Panc1 (cell line): ENCODE measurements at regions not wholly inside any gene's neighbourhood (a gene's known extent, or its start where the extent isn't known, plus 50 kb on each side); places are given as distances from the start of the nearest gene placed in this dataset.

Experiments used
- ATAC-seq: fragments of 200-7000 bp; cut with Tn5 transposase; 2 replicates; pipeline ENCODE4 v1.9.1; 2020; ENCODE audit warnings: mild to moderate bottlenecking, moderate library complexity
- BruUV-seq: library from RNA; stranded (reverse); fragments of 400-500 nt; replicated peaks from 2 replicates; lab custom pipeline; 2021; lab: Mats Ljungman, UMichigan
- CTCF ChIA-PET: fragments of 300-600 bp; sonication (Branson Sonifier 250); formaldehyde crosslinking; loops from one replicate; lab custom pipeline; 2022; ENCODE audit warnings: antibody characterized with exemption; lab: Charles Lee
- POLR2A ChIA-PET: fragments of 300-600 bp; sonication (Branson Sonifier 250); formaldehyde crosslinking; loops from one replicate; lab custom pipeline; 2022; ENCODE audit warnings: antibody characterized with exemption; lab: Charles Lee
- DNase-seq: peaks from one replicate; pipeline ENCODE4 v3.0.0-alpha.2; 2010; ENCODE audit warnings: low read depth, low spot score
- H3K27ac ChIP-seq: 2 replicates; pipeline ENCODE4 v1.5.1; 2011; ENCODE audit warnings: mild to moderate bottlenecking, low read length, inconsistent platforms
- H3K27me3 ChIP-seq: fragments of 200-500 bp; sonication (Bioruptor generic); 2 replicates; pipeline ENCODE4 v1.6.0; 2014; ENCODE audit warnings: low read length, inconsistent platforms; ENCODE audit not compliant: control insufficient read depth, insufficient read depth
- H3K36me3 ChIP-seq: fragments of 200-500 bp; sonication (Bioruptor generic); 2 replicates; pipeline ENCODE4 v1.5.1; 2014; ENCODE audit warnings: inconsistent platforms, mild to moderate bottlenecking, low read length, moderate library complexity; ENCODE audit not compliant: control insufficient read depth, insufficient read depth
- H3K4me1 ChIP-seq: 2 replicates; pipeline ENCODE4 v1.5.1; 2011; ENCODE audit warnings: inconsistent platforms, mild to moderate bottlenecking, low read length, moderate library complexity; ENCODE audit not compliant: control insufficient read depth, insufficient read depth
- H3K4me3 ChIP-seq, 2 experiments: 2 replicates each; pipeline ENCODE4 v1.5.1; 2011 to 2012; ENCODE audit warnings: low read depth in 2 of 2, low read length in 2 of 2, mild to moderate bottlenecking in 2 of 2, inconsistent platforms in 1 of 2, moderate library complexity in 1 of 2
- H3K9me3 ChIP-seq: fragments of 200-500 bp; sonication (Bioruptor generic); 2 replicates; pipeline ENCODE4 v1.5.1; 2014; ENCODE audit warnings: low read depth, mild to moderate bottlenecking, inconsistent platforms, low read length, moderate library complexity; ENCODE audit not compliant: control insufficient read depth, insufficient read depth
- POLR2AphosphoS5 ChIP-seq: IDR thresholded peaks from 2 replicates; pipeline ENCODE4 v1.6.1; 2012; ENCODE audit warnings: mild to moderate bottlenecking, low read depth, low read length, moderate library complexity
- SIN3A ChIP-seq: IDR thresholded peaks from 2 replicates; pipeline ENCODE4 v1.6.1; 2012; ENCODE audit warnings: low read depth, mild to moderate bottlenecking, low read length, moderate library complexity, borderline replicate concordance; ENCODE audit not compliant: insufficient read depth
- TCF7L2 ChIP-seq: IDR thresholded peaks from 2 replicates; pipeline ENCODE4 v1.6.1; 2011; ENCODE audit warnings: mild to moderate bottlenecking, low read depth, low read length, inconsistent platforms
- in situ Hi-C: cut with HindIII; loops from 2 replicates; pipeline ENCODE4 v1.10.0; 2016; ENCODE audit warnings: low sequenced_read_pairs, low pct_unique_long_range_greater_than_20kb
- intact Hi-C: fragments of 100-400 bp; cut with micrococcal nuclease; formaldehyde crosslinking; loops from one replicate; pipeline ENCODE4 v1.10.0; 2022; ENCODE audit not compliant: unreplicated experiment
- TF ChIP-seq, protein P1 (sequence below): fragments of 450-650 bp; IDR thresholded peaks from 2 replicates; pipeline ENCODE4 v1.5.1; 2017; ENCODE audit warnings: mild to moderate bottlenecking
- TF ChIP-seq, protein P2 (sequence below), 2 experiments: IDR thresholded peaks; 2 replicates each; pipeline ENCODE4 v1.6.1; 2011 to 2012; ENCODE audit warnings: low read depth in 2 of 2, control low read depth in 1 of 2, low read length in 1 of 2, mild to moderate bottlenecking in 1 of 2, moderate library complexity in 1 of 2; ENCODE audit not compliant: insufficient read depth in 1 of 2

DNA sequence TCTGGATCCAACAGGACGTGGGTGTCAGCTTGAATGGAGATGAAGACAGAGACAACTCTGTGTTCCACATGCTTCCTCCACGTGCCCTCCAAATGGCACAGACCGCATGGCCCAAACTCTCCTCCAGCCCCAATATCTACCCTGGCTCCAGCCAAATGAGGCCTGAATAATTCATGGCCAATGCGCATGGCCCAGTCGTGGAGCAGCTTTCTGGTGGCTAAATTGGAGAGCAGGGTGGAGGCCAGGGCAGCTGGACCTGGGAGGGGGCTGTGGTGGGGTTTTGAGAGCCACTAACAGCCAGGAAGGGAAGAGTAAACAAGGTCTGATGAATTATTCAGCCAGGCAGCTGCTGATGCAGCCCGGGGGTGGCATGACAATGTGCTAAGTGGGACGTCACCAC is 96.7 kb upstream of the TMEM132E start:
- DNase-seq (no peak), ATAC-seq (no peak)
- no peaks in the 10 kb centered on the region for H3K36me3 ChIP-seq
- no peak overlapping the region for H3K27ac ChIP-seq
- TF ChIP-seq POLR2AphosphoS5, result no peak
- TF ChIP-seq, protein P1, sequence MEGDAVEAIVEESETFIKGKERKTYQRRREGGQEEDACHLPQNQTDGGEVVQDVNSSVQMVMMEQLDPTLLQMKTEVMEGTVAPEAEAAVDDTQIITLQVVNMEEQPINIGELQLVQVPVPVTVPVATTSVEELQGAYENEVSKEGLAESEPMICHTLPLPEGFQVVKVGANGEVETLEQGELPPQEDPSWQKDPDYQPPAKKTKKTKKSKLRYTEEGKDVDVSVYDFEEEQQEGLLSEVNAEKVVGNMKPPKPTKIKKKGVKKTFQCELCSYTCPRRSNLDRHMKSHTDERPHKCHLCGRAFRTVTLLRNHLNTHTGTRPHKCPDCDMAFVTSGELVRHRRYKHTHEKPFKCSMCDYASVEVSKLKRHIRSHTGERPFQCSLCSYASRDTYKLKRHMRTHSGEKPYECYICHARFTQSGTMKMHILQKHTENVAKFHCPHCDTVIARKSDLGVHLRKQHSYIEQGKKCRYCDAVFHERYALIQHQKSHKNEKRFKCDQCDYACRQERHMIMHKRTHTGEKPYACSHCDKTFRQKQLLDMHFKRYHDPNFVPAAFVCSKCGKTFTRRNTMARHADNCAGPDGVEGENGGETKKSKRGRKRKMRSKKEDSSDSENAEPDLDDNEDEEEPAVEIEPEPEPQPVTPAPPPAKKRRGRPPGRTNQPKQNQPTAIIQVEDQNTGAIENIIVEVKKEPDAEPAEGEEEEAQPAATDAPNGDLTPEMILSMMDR, result no peak
- TF ChIP-seq, protein P2, sequence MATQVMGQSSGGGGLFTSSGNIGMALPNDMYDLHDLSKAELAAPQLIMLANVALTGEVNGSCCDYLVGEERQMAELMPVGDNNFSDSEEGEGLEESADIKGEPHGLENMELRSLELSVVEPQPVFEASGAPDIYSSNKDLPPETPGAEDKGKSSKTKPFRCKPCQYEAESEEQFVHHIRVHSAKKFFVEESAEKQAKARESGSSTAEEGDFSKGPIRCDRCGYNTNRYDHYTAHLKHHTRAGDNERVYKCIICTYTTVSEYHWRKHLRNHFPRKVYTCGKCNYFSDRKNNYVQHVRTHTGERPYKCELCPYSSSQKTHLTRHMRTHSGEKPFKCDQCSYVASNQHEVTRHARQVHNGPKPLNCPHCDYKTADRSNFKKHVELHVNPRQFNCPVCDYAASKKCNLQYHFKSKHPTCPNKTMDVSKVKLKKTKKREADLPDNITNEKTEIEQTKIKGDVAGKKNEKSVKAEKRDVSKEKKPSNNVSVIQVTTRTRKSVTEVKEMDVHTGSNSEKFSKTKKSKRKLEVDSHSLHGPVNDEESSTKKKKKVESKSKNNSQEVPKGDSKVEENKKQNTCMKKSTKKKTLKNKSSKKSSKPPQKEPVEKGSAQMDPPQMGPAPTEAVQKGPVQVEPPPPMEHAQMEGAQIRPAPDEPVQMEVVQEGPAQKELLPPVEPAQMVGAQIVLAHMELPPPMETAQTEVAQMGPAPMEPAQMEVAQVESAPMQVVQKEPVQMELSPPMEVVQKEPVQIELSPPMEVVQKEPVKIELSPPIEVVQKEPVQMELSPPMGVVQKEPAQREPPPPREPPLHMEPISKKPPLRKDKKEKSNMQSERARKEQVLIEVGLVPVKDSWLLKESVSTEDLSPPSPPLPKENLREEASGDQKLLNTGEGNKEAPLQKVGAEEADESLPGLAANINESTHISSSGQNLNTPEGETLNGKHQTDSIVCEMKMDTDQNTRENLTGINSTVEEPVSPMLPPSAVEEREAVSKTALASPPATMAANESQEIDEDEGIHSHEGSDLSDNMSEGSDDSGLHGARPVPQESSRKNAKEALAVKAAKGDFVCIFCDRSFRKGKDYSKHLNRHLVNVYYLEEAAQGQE (IDR thresholded peaks at IDR 0.05; ENCODE audit: insufficient read depth in 1 of 2, low read depth in 2 of 2, low read length in 1 of 2), result no peak
- no peak for TF ChIP-seq TCF7L2
- intact Hi-C loops (no loop called here), in situ Hi-C loops (no loop called here)
- CTCF ChIA-PET, result no interaction called here
- H3K27me3 ChIP-seq, result peaks cover 8% of the 10 kb centered on the region
- H3K4me1 ChIP-seq, result no peaks in the 10 kb centered on the region
- H3K9me3 ChIP-seq, result no peaks in the 10 kb centered on the region
- no TSS peak for BruUV-seq
- POLR2A ChIA-PET, result no interaction called here
- H3K4me3 ChIP-seq, result no peak overlapping the region

DNA sequence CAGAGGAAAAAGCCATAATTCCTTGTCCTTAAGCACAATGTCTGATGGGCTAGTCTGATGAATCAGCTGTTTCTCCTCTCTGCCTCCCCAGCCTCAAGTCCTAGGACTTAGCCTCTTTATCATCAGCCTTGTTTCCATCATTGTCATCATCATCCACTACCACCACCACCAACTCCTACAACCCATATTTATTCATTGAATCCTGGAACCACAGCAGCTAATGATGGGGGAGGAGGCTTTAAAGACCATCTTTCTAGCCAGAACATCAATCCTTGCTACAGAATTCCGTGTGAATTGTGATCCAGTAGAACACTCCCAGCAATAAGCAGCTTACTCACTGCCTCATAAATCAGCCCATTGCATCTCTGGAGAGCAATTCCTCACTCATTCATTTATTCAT is 97.6 kb upstream of the TMEM132E start:
- POLR2A ChIA-PET, result no interaction called here
- in situ Hi-C loops, result no loop called here
- no peak for TF ChIP-seq TCF7L2
- TF ChIP-seq, protein P2 (IDR thresholded peaks at IDR 0.05; ENCODE audit: insufficient read depth in 1 of 2, low read depth in 2 of 2, low read length in 1 of 2), result no peak
- TF ChIP-seq POLR2AphosphoS5, result no peak
- TF ChIP-seq, protein P1, result no peak
- TF ChIP-seq SIN3A, result no peak
- no peaks in the 10 kb centered on the region for H3K4me1 ChIP-seq
- no TSS peak for BruUV-seq
- no peak overlapping the region for H3K4me3 ChIP-seq
- ATAC-seq (no peak), DNase-seq (no peak)
- intact Hi-C loops, result no loop called here
- no peaks in the 10 kb centered on the region for H3K9me3 ChIP-seq
- CTCF ChIA-PET, result no interaction called here
- no peak overlapping the region for H3K27ac ChIP-seq
- no peaks in the 10 kb centered on the region for H3K36me3 ChIP-seq
- peaks cover 10% of the 10 kb centered on the region for H3K27me3 ChIP-seq
